ENCODE measurements at regions not wholly inside any gene's neighbourhood (a gene's known extent, or its start where the extent isn't known, plus 50 kb on each side); places are given as distances from the start of the nearest gene placed in this dataset.
A peak's percentile ranks its signal among the peaks of the same experiment; 100 is the strongest.

GRCh38 chr11:103530257-103530656 is 421.0 kb downstream of the DYNC2H1 start:
- DNase-seq (ENCODE audit: low spot score) = no peak

- no peak for DNase-seq (ENCODE audit: low spot score)
Observed at GRCh38 chr11:103532133-103532788, 423.0 kb downstream of the DYNC2H1 start.

- no peak for DNase-seq (ENCODE audit: low spot score)
Observed at GRCh38 chr11:103534191-103534590, 425.0 kb downstream of the DYNC2H1 start.

GRCh38 chr11:103534959-103535358 is 425.7 kb downstream of the DYNC2H1 start:
- DNase-seq (ENCODE audit: low spot score) = no peak

- DNase-seq (ENCODE audit: low spot score) = no peak
Observed at GRCh38 chr11:103536335-103536722, 427.1 kb downstream of the DYNC2H1 start.

GRCh38 chr11:103537904-103538502 is 428.8 kb downstream of the DYNC2H1 start:
- DNase-seq (ENCODE audit: low spot score) = peak; percentile 2

- DNase-seq (ENCODE audit: low spot score) = no peak
Observed at GRCh38 chr11:103539166-103539565, 429.9 kb downstream of the DYNC2H1 start.

GRCh38 chr11:103541186-103541795 is 432.1 kb downstream of the DYNC2H1 start:
- DNase-seq (ENCODE audit: low spot score) = no peak

DNA sequence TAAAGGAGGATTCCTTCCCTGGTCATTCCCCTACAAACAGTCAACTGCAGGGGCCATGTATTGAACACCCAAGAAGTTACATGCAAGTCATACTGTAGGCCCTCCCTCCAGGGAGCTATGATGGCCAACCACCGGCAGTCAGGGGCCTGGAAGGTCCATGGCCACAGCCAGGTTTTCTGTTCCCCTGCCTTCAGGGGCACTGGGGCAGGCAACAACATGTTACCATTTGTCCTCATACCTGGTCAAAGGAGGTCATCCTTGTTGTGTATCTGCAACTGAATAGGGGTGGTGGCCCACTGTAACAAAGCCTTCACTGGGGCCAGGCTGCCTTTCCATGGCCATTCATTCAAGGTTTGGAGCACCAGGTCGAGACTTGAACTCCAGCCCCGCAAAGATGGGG is 433.6 kb downstream of the DYNC2H1 start:
- DNase-seq (ENCODE audit: low spot score) = no peak

DNA sequence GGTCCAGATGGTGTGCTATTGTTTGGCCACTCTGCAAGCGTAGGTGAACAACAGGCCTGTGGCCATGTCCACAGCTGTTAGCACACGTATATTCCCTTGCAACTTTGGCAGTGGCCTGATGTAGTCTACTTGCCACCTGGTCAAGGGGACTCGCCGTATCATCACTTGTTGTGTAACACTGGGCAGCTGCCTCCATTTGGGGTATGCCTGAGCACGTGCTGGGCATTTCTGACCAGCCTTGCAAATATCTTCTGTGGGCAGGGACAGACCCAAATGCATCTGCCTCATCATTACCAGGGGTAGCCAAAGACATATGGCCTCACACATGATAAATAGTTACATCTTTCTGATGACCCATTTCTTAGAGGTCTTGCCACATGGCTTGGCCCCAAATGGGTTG is 434.2 kb downstream of the DYNC2H1 start:
- DNase-seq (ENCODE audit: low spot score) = no peak

GRCh38 chr11:103544874-103545273 is 435.6 kb downstream of the DYNC2H1 start:
- DNase-seq (ENCODE audit: low spot score) = no peak

- DNase-seq (ENCODE audit: low spot score) = no peak
Observed at GRCh38 chr11:103545551-103545950, 436.3 kb downstream of the DYNC2H1 start.

GRCh38 chr11:103546236-103546635 is 437.0 kb downstream of the DYNC2H1 start:
- DNase-seq (ENCODE audit: low spot score) = no peak

DNA sequence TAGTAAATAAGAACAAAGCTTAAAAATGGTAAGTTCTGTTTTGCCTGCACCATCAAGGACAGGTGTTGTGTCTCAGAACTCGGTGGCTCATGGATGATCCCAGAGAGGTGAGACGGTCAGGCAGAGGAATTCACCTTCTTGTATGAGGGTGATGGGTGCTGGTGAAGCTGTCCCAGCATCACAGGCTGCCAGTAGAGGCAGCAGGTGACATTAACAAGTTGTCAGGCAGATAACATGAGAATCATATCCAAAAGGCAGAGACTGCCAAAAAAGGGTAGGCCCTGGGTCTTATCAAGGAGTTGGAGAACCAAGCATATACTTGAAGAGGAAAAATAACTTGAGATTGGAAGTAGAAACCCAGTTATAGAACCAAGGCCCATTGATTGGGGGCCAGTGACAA is 437.8 kb downstream of the DYNC2H1 start:
- DNase-seq (ENCODE audit: low spot score) = no peak

GRCh38 chr11:103547691-103548090 is 438.5 kb downstream of the DYNC2H1 start:
- DNase-seq (ENCODE audit: low spot score) = no peak

GRCh38 chr11:103548838-103549237 is 439.6 kb downstream of the DYNC2H1 start:
- DNase-seq (ENCODE audit: low spot score) = no peak

DNA sequence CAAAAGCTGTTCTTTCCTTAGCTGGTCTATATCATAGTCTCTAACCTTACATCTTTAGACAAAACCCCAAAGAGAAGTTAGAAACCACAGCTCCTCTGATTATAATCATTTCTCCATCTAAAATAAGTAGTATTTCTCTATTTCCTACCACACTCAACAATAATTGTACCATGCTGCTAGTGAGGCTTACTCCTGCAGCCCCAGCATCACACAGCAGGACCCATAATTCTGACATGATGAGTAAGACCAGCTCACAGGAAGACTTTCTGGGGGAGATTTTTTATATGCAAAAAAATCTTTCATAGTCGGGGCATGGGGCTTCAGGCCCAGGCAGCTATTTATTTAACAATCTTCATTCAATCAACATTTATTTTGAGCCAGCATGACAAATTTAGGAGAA is 441.6 kb downstream of the DYNC2H1 start:
- DNase-seq (ENCODE audit: low spot score) = no peak

DNA sequence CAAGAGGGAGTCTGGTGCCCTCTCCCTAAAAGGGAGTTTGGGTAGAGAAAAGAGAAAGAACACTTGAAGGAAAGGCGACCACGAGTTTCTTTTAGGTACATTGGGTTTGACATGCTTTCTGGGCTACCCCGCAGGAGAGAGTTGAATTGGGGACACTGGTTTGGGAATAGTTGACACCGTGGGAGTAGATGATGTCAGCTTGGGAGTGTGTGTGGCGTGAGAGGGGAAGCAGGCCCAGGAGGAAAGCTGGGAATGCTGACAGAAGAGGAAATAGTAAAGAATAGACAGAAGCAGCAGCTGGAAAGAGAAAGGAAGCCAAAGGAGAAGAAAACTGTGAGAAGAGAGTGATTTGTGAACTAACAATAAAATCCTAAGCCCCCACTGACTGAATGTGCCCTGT is 442.9 kb downstream of the DYNC2H1 start:
- DNase-seq (ENCODE audit: low spot score) = no peak

GRCh38 chr11:103556171-103556570 is 446.9 kb downstream of the DYNC2H1 start:
- no peak for DNase-seq (ENCODE audit: low spot score)

- no peak for DNase-seq (ENCODE audit: low spot score)
Observed at GRCh38 chr11:103566116-103566515, 456.9 kb downstream of the DYNC2H1 start.

GRCh38 chr11:103581760-103582159 is 454.7 kb upstream of the DDI1 start:
- no peak for DNase-seq (ENCODE audit: low spot score)

- DNase-seq (ENCODE audit: low spot score) = no peak
Observed at GRCh38 chr11:103582351-103582909, 454.0 kb upstream of the DDI1 start.

DNA sequence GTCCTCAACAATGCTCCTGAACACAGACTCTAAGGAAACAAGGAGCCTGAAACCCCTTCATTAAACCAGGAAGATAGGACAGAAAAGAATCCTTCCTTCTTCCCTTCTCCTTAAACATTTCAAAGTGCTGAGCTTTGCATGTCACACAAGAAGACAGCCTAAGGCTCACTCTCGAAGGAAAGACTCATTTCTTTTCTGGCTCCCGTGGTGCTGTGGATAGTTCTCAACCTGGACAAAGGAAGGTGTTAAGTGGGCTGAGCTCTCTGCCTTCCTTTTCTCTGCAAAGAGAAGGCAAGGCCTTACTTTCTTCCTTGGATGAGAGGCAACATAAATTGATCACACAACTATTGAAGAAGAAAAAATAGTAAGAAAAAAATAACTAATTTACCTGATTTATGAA is 452.4 kb upstream of the DDI1 start:
- no peak for DNase-seq (ENCODE audit: low spot score)
